Cerebellar nuclear complex (tissue), 1 donor: ENCODE measurements at regions not wholly inside any gene's neighbourhood (a gene's known extent, or its start where the extent isn't known, plus 50 kb on each side); places are given as distances from the start of the nearest gene placed in this dataset.

Source experiments
- DNase-seq, 2 experiments: peaks; one replicate each; lab custom pipeline; 2025; lab: John Stamatoyannopoulos, UW

- no peak for DNase-seq
These were observed 410.0 kb downstream of the TCERG1L start for GRCh38 chr10:130901311-130902165.

GRCh38 chr10:130902471-130902870 lies 409.1 kb downstream of the TCERG1L start:
- no peak for DNase-seq

GRCh38 chr10:130902929-130903328 lies 408.6 kb downstream of the TCERG1L start:
- DNase-seq, result no peak

- DNase-seq, result no peak
These were observed 406.8 kb downstream of the TCERG1L start for GRCh38 chr10:130904676-130905075.

- no peak for DNase-seq
These were observed 406.1 kb downstream of the TCERG1L start for GRCh38 chr10:130905386-130905785.

GRCh38 chr10:130905921-130906320 lies 405.6 kb downstream of the TCERG1L start:
- no peak for DNase-seq

GRCh38 chr10:130910848-130911247 lies 400.7 kb downstream of the TCERG1L start:
- no peak for DNase-seq

GRCh38 chr10:130913844-130914243 lies 397.7 kb downstream of the TCERG1L start:
- DNase-seq, result no peak

GRCh38 chr10:130914367-130914766 lies 397.2 kb downstream of the TCERG1L start:
- no peak for DNase-seq

- no peak for DNase-seq
These were observed 396.5 kb downstream of the TCERG1L start for GRCh38 chr10:130915065-130915464.

- DNase-seq, result no peak
These were observed 390.1 kb downstream of the TCERG1L start for GRCh38 chr10:130921461-130921860.

GRCh38 chr10:130921911-130922440 lies 389.5 kb downstream of the TCERG1L start:
- no peak for DNase-seq

GRCh38 chr10:130923596-130923995 lies 387.9 kb downstream of the TCERG1L start:
- no peak for DNase-seq

GRCh38 chr10:130924138-130924819 lies 387.2 kb downstream of the TCERG1L start:
- DNase-seq, result no peak

GRCh38 chr10:130926442-130926841 lies 385.1 kb downstream of the TCERG1L start:
- no peak for DNase-seq

GRCh38 chr10:130927157-130927556 lies 384.4 kb downstream of the TCERG1L start:
- DNase-seq, result no peak

GRCh38 chr10:130928306-130928705 lies 383.2 kb downstream of the TCERG1L start:
- no peak for DNase-seq

GRCh38 chr10:130929422-130930325 lies 381.8 kb downstream of the TCERG1L start:
- no peak for DNase-seq

- DNase-seq, result no peak
These were observed 380.7 kb downstream of the TCERG1L start for GRCh38 chr10:130930821-130931220.

GRCh38 chr10:130931256-130931655 lies 380.3 kb downstream of the TCERG1L start:
- no peak for DNase-seq

- peak; percentile 15 to 72 for DNase-seq
These were observed 379.1 kb downstream of the TCERG1L start for GRCh38 chr10:130932326-130933007.
